Skeletal muscle satellite cell (primary cell): ENCODE measurements at regions not wholly inside any gene's neighbourhood (a gene's known extent, or its start where the extent isn't known, plus 50 kb on each side); places are given as distances from the start of the nearest gene placed in this dataset.
A peak's percentile ranks its signal among the peaks of the same experiment; 100 is the strongest.
"Not testable (repeated sequence)": the region's sequence is repeated elsewhere in the genome, so short reads cannot be mapped to it uniquely, and the experiment has no call there.

ENCODE experiments used
- H3K27me3 ChIP-seq: 2 replicates; pipeline ENCODE4 v1.7.0; 2013; ENCODE audit warnings: low read length; ENCODE audit not compliant: control insufficient read depth, insufficient read depth
- H3K36me3 ChIP-seq: 2 replicates; pipeline ENCODE4 v1.7.0; 2013; ENCODE audit warnings: mild to moderate bottlenecking, control low read depth, low read length; ENCODE audit not compliant: insufficient read depth
- H3K4me1 ChIP-seq: 2 replicates; pipeline ENCODE4 v1.7.0; 2013; ENCODE audit warnings: low read length; ENCODE audit not compliant: control insufficient read depth, insufficient read depth
- H3K4me2 ChIP-seq: 2 replicates; pipeline ENCODE4 v1.7.0; 2013; ENCODE audit warnings: mild to moderate bottlenecking, low read length
- H3K4me3 ChIP-seq: 2 replicates; pipeline ENCODE4 v1.7.0; 2013; ENCODE audit warnings: low read length
- H3K9ac ChIP-seq: 2 replicates; pipeline ENCODE4 v1.7.0; 2013; ENCODE audit warnings: mild to moderate bottlenecking, low read depth, low read length, moderate library complexity
- H3K9me3 ChIP-seq: replicated peaks from 2 replicates; pipeline ENCODE4 v1.7.0; 2013; ENCODE audit warnings: mild to moderate bottlenecking, control low read depth, low read length

DNA sequence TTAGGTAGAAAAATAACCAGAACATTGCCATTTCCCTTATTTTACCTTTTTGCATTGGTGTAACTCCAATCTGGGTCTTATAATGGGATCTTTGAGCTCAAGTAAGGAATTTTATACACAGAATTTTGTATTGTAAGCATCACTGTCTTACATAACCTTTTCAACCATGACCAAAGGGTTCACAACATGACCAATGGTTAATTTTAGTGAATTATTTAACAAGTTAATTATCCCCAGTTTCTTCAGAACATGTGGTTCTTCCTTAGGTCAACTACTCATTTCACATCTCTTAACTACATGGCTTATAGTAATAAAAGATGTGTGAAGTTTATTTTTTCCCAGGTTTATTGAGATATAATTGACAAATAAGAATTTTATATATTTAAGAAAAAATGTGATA, 74.2 kb upstream of the RHOBTB1 start:
- Histone ChIP-seq H3K4me1 (no peaks in the 10 kb centered on the region), H3K36me3 (no peaks in the 10 kb centered on the region), H3K4me2 (no peak overlapping the region), H3K9ac (no peak overlapping the region), H3K4me3 (no peak overlapping the region), H3K9me3 (no peaks in the 10 kb centered on the region), H3K27me3 (no peaks in the 10 kb centered on the region)

DNA sequence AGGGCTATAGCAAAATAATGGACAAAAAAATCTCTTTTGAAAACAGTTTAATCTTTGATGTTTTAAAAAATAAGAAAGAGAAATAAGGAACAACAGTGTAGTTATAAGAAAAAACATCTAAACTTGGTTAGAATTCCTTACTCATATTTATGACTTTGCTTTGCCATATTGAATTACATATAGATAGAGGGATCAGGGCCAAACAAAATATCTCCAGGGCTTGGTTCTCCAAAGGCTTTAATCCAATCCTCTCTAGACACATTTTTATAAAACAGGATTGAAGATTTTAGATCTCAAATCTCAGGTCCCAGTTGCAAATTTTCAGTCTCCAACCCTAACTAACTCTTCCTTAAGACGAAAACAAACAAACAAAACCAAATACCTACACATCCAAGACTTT, 72.6 kb upstream of the RHOBTB1 start:
- no peaks in the 10 kb centered on the region for H3K9me3 ChIP-seq
- no peak overlapping the region for H3K9ac ChIP-seq
- no peak overlapping the region for H3K4me2 ChIP-seq
- no peaks in the 10 kb centered on the region for H3K27me3 ChIP-seq
- H3K4me1 ChIP-seq, result no peaks in the 10 kb centered on the region
- H3K4me3 ChIP-seq, result no peak overlapping the region
- no peaks in the 10 kb centered on the region for H3K36me3 ChIP-seq

DNA sequence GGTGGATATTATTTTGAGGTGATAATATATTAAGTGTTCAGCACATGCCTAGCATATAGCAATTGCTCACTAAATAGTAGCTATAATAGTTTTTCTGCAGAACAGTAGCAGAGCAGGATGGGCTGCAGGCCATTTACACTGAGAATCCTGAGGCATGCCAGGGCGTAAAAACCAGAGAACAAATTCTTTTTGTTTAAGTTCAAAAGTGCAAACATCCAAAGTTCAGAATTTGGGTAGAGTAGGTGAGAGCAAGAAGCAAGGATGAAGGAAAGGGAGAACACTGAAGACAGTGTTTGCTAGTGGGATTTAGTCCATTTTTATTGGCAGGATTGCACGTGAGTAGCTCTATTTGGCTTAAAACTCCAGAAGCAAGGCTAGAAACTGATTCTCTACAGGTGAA, 72.0 kb upstream of the RHOBTB1 start:
- no peaks in the 10 kb centered on the region for H3K36me3 ChIP-seq
- H3K4me2 ChIP-seq, result no peak overlapping the region
- no peaks in the 10 kb centered on the region for H3K27me3 ChIP-seq
- H3K9me3 ChIP-seq, result no peaks in the 10 kb centered on the region
- H3K9ac ChIP-seq, result no peak overlapping the region
- no peaks in the 10 kb centered on the region for H3K4me1 ChIP-seq
- no peak overlapping the region for H3K4me3 ChIP-seq

DNA sequence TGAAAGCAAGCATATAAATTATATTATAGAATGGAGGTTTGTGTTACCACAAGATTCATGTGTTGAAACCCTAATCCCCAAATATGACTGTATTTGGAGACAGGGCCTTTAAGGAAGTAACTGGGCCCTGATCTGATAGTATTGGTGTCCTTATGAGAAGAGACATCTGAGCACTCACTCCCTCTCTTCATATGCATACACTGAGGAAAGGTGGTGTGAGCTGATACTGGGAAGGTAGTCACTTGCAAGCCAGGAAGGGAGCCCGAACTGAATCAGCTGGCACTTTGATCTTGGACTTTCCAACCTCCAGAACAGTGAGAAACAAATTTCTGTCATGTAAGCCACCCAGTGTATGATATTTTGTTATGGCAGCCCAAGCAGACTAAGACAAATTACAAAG, 66.9 kb upstream of the RHOBTB1 start:
- H3K9me3 ChIP-seq, result no peaks in the 10 kb centered on the region
- H3K4me3 ChIP-seq, result no peak overlapping the region
- no peak overlapping the region for H3K4me2 ChIP-seq
- peaks cover 3% of the 10 kb centered on the region for H3K27me3 ChIP-seq
- no peaks in the 10 kb centered on the region for H3K4me1 ChIP-seq
- H3K9ac ChIP-seq, result no peak overlapping the region
- H3K36me3 ChIP-seq, result no peaks in the 10 kb centered on the region

DNA sequence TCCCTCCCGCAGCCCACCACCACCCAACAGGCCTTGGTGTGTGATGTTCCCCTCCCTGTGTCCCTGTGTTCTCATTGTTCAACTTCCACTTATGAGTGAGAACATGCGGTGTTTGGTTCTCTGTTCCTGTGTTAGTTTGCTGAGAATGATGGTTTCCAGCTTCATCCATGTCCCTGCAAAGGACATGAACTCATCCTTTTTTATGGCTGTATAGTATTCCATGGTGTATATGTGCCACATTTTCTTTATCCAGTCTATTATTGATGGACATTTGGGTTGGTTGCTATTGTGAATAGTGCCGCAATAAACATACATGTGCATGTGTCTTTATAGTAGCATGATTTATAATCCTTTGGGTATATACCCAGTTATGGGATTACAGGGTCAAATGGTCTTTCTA, 59.1 kb upstream of the RHOBTB1 start:
- H3K27me3 ChIP-seq, H3K4me1 ChIP-seq, H3K9ac ChIP-seq, H3K4me2 ChIP-seq, H3K36me3 ChIP-seq, H3K9me3 ChIP-seq, H3K4me3 ChIP-seq: not testable (repeated sequence)

DNA sequence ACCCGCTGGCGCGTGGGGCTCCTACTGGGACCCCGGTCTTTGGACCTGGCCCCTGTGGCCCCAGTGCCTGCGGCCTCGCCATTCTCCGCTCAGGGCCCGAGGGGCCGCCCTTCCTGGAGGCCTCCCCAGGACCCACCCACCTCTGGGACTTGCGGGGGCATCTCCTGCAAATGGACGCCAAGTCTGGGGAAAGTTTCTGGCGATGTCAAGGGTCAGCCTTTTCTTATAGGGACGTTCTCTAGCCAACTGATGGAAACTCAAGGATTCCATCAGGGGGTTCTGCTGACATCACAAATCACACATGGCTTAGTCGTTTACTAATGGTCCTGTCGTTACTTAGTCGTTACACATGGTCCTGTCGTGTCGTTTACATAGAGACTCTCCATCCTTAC, 57.7 kb upstream of the RHOBTB1 start:
- H3K4me3 ChIP-seq, result peak overlapping the region; percentile 75

DNA sequence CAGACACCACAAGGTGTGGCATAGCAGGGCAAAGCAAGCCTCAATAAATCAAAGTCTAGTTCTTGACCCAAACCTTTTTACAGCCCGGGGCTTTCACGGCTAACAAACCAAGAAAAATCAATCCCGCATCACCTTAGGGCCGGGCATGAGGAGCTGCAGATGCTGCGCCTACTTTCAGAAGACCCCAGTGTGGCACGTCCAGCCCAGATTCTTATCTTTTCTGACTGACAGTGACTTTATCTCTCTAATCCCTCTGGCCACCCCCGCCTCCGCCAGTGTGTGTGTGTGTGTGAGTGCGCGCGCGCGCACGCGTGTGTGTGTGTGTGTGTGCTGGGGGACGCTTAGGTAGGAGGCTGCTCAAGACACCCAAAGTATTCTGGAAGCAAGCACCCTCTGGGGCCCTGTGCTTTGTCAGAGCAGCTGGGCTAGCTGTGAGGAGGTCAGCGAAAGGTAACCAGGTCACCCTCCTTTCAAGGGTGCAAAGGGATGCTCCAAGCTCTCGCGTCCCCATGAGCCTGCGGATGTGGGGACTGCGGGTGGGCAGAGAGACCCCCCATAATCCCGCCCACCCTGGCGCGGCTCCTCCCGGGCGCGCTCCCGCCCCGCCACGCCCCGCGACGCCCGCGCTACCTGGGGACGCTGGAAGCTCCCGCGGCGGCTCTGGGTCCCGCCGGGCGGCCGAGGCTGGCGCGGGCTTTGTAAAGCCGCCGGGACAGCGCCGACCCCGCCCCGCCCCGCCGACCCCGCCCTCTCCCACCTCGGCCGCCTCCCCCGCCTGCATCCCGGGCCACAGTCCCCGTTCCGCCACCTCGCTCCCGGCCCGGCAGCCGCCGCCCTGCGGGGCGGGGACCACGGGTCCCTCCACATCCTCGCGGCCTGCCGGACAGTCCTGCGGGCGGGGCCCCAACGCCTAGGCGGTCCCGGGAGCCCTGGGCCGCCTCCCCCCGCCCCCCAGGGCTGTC, 57.1 kb upstream of the RHOBTB1 start:
- Histone ChIP-seq H3K4me2 (peak overlapping the region; percentile 94), H3K27me3 (peaks cover 5% of the 10 kb centered on the region), H3K9ac (peak overlapping the region; percentile 31), H3K36me3 (no peaks in the 10 kb centered on the region), H3K4me3 (peak overlapping the region; percentile 75), H3K4me1 (peaks cover 2% of the 10 kb centered on the region), H3K9me3 (no peaks in the 10 kb centered on the region)

More for the DNA sequence above, 57.7 kb upstream of the RHOBTB1 start:
- no peaks in the 10 kb centered on the region for H3K9me3 ChIP-seq
- peaks cover 2% of the 10 kb centered on the region for H3K4me1 ChIP-seq
- H3K9ac ChIP-seq, result peak overlapping the region; percentile 31
- peak overlapping the region; percentile 94 for H3K4me2 ChIP-seq
- H3K27me3 ChIP-seq, result peaks cover 5% of the 10 kb centered on the region
- H3K36me3 ChIP-seq, result no peaks in the 10 kb centered on the region

DNA sequence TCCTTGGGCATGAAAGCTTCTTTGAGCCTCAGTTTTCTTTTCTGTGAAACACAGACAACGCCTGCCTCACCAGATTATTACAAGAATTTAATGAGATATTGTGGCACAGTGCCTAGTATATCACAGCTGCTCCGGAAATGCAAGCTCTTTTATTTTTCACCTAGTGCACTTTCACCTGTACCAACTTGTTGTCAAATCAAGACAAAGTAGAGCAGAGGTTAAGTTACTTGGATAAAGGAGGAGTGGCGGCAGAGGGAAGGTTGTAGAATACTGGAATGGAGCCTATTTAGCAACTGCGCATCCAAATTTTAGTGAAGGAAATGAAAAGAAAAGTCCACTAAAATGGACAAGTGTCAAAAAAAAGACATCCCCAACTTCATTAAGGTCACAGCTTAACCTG, 54.9 kb upstream of the RHOBTB1 start:
- Histone ChIP-seq H3K4me2 (no peak overlapping the region), H3K27me3 (peaks cover 5% of the 10 kb centered on the region), H3K4me1 (peaks cover 2% of the 10 kb centered on the region), H3K36me3 (no peaks in the 10 kb centered on the region), H3K9ac (no peak overlapping the region), H3K9me3 (no peaks in the 10 kb centered on the region), H3K4me3 (no peak overlapping the region)

DNA sequence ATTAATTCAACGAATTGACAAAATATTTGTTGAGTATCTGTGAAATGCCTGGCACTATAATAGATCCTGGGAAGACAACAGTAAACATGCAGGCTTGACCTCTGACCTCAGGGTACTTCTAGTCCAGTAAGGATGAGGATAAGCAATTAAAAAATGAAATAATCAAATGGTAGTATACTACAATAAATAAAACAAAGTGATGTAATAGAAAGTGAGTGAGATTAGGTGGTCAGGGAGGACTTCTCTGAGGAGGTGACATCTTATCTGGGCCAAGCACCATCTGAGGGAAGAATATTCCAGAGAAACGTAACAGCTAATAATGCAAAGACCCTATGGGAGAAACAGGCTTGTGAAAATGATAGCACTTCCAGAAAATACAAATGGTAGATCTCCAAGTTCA, 50.1 kb upstream of the RHOBTB1 start:
- Histone ChIP-seq H3K4me3 (no peak overlapping the region), H3K27me3 (no peaks in the 10 kb centered on the region), H3K9me3 (no peaks in the 10 kb centered on the region), H3K4me1 (no peaks in the 10 kb centered on the region), H3K9ac (no peak overlapping the region), H3K36me3 (no peaks in the 10 kb centered on the region), H3K4me2 (no peak overlapping the region)
